HCT116 (cell line): ENCODE measurements at regions not wholly inside any gene's neighbourhood (a gene's known extent, or its start where the extent isn't known, plus 50 kb on each side); places are given as distances from the start of the nearest gene placed in this dataset.

Source experiments
- ATAC-seq: fragments of 200-7000 bp; cut with Tn5 transposase; 2 replicates; pipeline ENCODE4 v1.9.1; 2020; ENCODE audit warnings: mild to moderate bottlenecking, moderate library complexity
- BruUV-seq: library from RNA; stranded (reverse); fragments of 400-500 nt; replicated peaks from 2 replicates; lab custom pipeline; 2021; lab: Mats Ljungman, UMichigan
- CTCF ChIA-PET: fragments of 300-600 bp; sonication (Branson Sonifier 250); formaldehyde crosslinking; loops from one replicate; lab custom pipeline; 2021; ENCODE audit warnings: antibody characterized with exemption; lab: Charles Lee
- POLR2A ChIA-PET: fragments of 300-600, 350-600 bp; sonication (Branson Sonifier 250); formaldehyde crosslinking; loops from one replicate; lab custom pipeline; 2021; ENCODE audit warnings: antibody characterized with exemption; lab: Charles Lee
- RAD21 ChIA-PET, 2 experiments: fragments of 300-600 bp; sonication (Branson Sonifier 250); formaldehyde crosslinking; loops; one replicate each; lab custom pipeline; 2023; ENCODE audit warnings: low total read pairs in 2 of 2; ENCODE audit not compliant: uncharacterized antibody in 2 of 2, unreplicated experiment in 2 of 2, low non-redundant PET in 1 of 2; lab: Charles Lee
- DNase-seq: peaks from one replicate; pipeline ENCODE4 v3.0.0-alpha.2; 2010; ENCODE audit warnings: low read depth, low spot score
- H2AFZ ChIP-seq: fragments of 200-600 bp; shearing (Covaris generic), sonication (generic); 2 replicates; pipeline ENCODE4 v1.6.1; 2017; ENCODE audit warnings: low read depth, mixed run types, mixed read lengths, antibody characterized with exemption, low read length; ENCODE audit not compliant: poor library complexity, severe bottlenecking
- H3K27ac ChIP-seq: 2 replicates; pipeline ENCODE4 v1.5.1; 2012; ENCODE audit warnings: low read depth, low read length
- H3K27me3 ChIP-seq: fragments of 200-600 bp; sonication (generic); 2 replicates; pipeline ENCODE4 v1.6.1; 2016; ENCODE audit warnings: mixed run types, low read length, mixed read lengths; ENCODE audit not compliant: insufficient read depth
- H3K36me3 ChIP-seq, 2 experiments: fragments of 200-500 bp in 1 of 2; fragments of 200-600 bp in 1 of 2; sonication (Bioruptor generic) in 1 of 2; sonication (generic) in 1 of 2; 2 replicates each; pipeline versions ENCODE4 v1.5.1 to v1.6.1; 2014 to 2016; ENCODE audit warnings: low read length in 2 of 2, inconsistent platforms in 1 of 2, mixed read lengths in 1 of 2, mixed run types in 1 of 2; ENCODE audit not compliant: insufficient read depth in 2 of 2, control insufficient read depth in 1 of 2
- H3K4me1 ChIP-seq, 2 experiments: fragments of 200-600 bp in 1 of 2; sonication (generic) in 1 of 2; 2 replicates each; pipeline versions ENCODE4 v1.5.1 to v1.6.1; 2012 to 2017; ENCODE audit warnings: low read length in 2 of 2, inconsistent platforms in 1 of 2, mild to moderate bottlenecking in 1 of 2, mixed read lengths in 1 of 2, mixed run types in 1 of 2, moderate library complexity in 1 of 2; ENCODE audit not compliant: insufficient read depth in 2 of 2, control insufficient read depth in 1 of 2
- H3K4me2 ChIP-seq: fragments of 200-600 bp; sonication (generic); 2 replicates; pipeline ENCODE4 v1.6.1; 2017; ENCODE audit warnings: mixed run types, low read length, mixed read lengths
- H3K4me3 ChIP-seq, 2 experiments: fragments of 200-600 bp in 1 of 2; sonication (generic) in 1 of 2; replicated peaks in 1 of 2; 2 replicates each; pipeline ENCODE4 v1.5.1; 2011 to 2016; ENCODE audit warnings: low read length in 2 of 2, control low read depth in 1 of 2, low read depth in 1 of 2, mild to moderate bottlenecking in 1 of 2, mixed read lengths in 1 of 2, mixed run types in 1 of 2
- H3K79me2 ChIP-seq: fragments of 200-600 bp; sonication (generic); 2 replicates; pipeline ENCODE4 v1.6.1; 2017; ENCODE audit warnings: mild to moderate bottlenecking, mixed run types, low read length, moderate library complexity, mixed read lengths; ENCODE audit not compliant: insufficient read depth
- H3K9ac ChIP-seq: fragments of 200-600 bp; sonication (generic); 2 replicates; pipeline ENCODE4 v1.6.1; 2016; ENCODE audit warnings: low read length, mixed read lengths
- H3K9me2 ChIP-seq: fragments of 200-600 bp; sonication (generic), shearing (Covaris generic); 2 replicates; pipeline ENCODE4 v1.6.1; 2017; ENCODE audit warnings: mixed run types, mild to moderate bottlenecking, moderate library complexity; ENCODE audit not compliant: insufficient read depth
- H3K9me3 ChIP-seq, 2 experiments: fragments of 200-500 bp in 1 of 2; fragments of 200-600 bp in 1 of 2; sonication (Bioruptor generic) in 1 of 2; sonication (generic) in 1 of 2; 2 replicates each; pipeline ENCODE4 v1.6.1; 2014 to 2017; ENCODE audit warnings: low read length in 2 of 2, mixed read lengths in 2 of 2, inconsistent platforms in 1 of 2, low read depth in 1 of 2, mild to moderate bottlenecking in 1 of 2, mixed run types in 1 of 2, moderate library complexity in 1 of 2; ENCODE audit not compliant: control insufficient read depth in 1 of 2, insufficient read depth in 1 of 2
- H4K20me1 ChIP-seq: fragments of 200-600 bp; sonication (generic), shearing (Covaris generic); 2 replicates; pipeline ENCODE4 v1.6.1; 2017; ENCODE audit warnings: mixed run types, mild to moderate bottlenecking, moderate library complexity; ENCODE audit not compliant: insufficient read depth
- CBX3 ChIP-seq: IDR thresholded peaks from 2 replicates; pipeline ENCODE4 v1.6.1; 2012; ENCODE audit warnings: low read depth
- EGR1 ChIP-seq: IDR thresholded peaks from 2 replicates; pipeline ENCODE4 v1.6.1; 2012; ENCODE audit warnings: low read depth
- ELF1 ChIP-seq: IDR thresholded peaks from 2 replicates; pipeline ENCODE4 v1.6.1; 2012; ENCODE audit warnings: low read depth, borderline replicate concordance
- FOSL1 ChIP-seq: IDR thresholded peaks from 2 replicates; pipeline ENCODE4 v1.6.1; 2012; ENCODE audit warnings: low read depth
- JUND ChIP-seq: IDR thresholded peaks from 2 replicates; pipeline ENCODE4 v1.6.1; 2012
- POLR2AphosphoS5 ChIP-seq: IDR thresholded peaks from 2 replicates; pipeline ENCODE4 v1.6.1; 2011; ENCODE audit warnings: mild to moderate bottlenecking, low read depth, low read length, moderate library complexity
- RAD21 ChIP-seq: IDR thresholded peaks from 2 replicates; pipeline ENCODE4 v1.6.1; 2012; ENCODE audit warnings: low read depth, mild to moderate bottlenecking
- SIN3A ChIP-seq: IDR thresholded peaks from 2 replicates; pipeline ENCODE4 v1.6.1; 2012; ENCODE audit warnings: low read depth
- SRF ChIP-seq: IDR thresholded peaks from 2 replicates; pipeline ENCODE4 v1.6.1; 2012; ENCODE audit warnings: low read depth
- TCF7L2 ChIP-seq: IDR thresholded peaks from 2 replicates; pipeline ENCODE4 v1.7.0; 2011; ENCODE audit warnings: borderline replicate concordance, inconsistent platforms; ENCODE audit not compliant: insufficient read depth, insufficient read length; ENCODE audit errors: extremely low read depth
- YY1 ChIP-seq: IDR thresholded peaks from 2 replicates; pipeline ENCODE4 v1.6.1; 2011; ENCODE audit warnings: low read length, low read depth, moderate library complexity, mild to moderate bottlenecking; ENCODE audit not compliant: insufficient replicate concordance; ENCODE audit errors: extremely low read depth
- ZFX ChIP-seq: fragments of 450-650 bp; IDR thresholded peaks from 2 replicates; pipeline ENCODE4 v1.6.1; 2017
- intact Hi-C: fragments of 100-400 bp; cut with micrococcal nuclease; formaldehyde crosslinking; loops from 2 replicates; pipeline ENCODE4 v1.10.0; 2022
- TF ChIP-seq, protein P1 (sequence below), 3 experiments: fragments of 200-600 bp in 1 of 3; sonication (generic) in 1 of 3; IDR thresholded peaks in 2 of 3; conservative IDR thresholded peaks in 1 of 3; 2 replicates each; pipeline ENCODE4 v1.5.1; 2012 to 2017; ENCODE audit warnings: low read depth in 2 of 3, low read length in 2 of 3, antibody characterized with exemption in 1 of 3, borderline replicate concordance in 1 of 3, control low read depth in 1 of 3, mild to moderate bottlenecking in 1 of 3, mixed read lengths in 1 of 3, mixed run types in 1 of 3, moderate library complexity in 1 of 3; ENCODE audit not compliant: insufficient read depth in 1 of 3
- TF ChIP-seq, protein P2 (sequence below): IDR thresholded peaks from 2 replicates; pipeline ENCODE4 v1.6.1; 2012

DNA sequence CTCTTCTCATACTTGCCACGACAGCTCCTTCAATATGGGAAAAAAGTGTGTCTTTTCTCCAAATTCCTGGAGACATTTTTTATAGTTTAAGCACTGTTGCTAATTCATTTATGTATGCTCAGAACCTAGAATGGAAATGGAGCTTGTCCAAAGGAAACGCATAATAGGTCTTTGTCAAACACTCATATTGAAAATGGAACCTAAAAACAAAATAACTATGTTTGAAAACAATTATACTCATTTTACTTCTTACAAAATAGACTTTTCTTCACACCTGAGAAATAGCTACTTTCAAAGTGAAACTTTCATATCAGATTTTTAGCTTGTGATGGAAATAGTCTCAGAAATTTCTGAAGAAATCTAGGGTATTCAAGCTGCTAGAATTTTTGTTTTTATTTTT lies 529.7 kb upstream of the BOD1L1 start:
- intact Hi-C loops, result no loop called here
- no peaks in the 10 kb centered on the region for H3K36me3 ChIP-seq
- ATAC-seq, result no peak
- H3K9me2 ChIP-seq, result no peaks in the 10 kb centered on the region
- CTCF ChIA-PET, result no interaction called here
- H3K4me2 ChIP-seq, result no peak overlapping the region
- no peak for DNase-seq
- no TSS peak for BruUV-seq
- H2AFZ ChIP-seq, result no peak overlapping the region
- no peaks in the 10 kb centered on the region for H3K27me3 ChIP-seq
- H3K9ac ChIP-seq, result no peak overlapping the region
- no peaks in the 10 kb centered on the region for H4K20me1 ChIP-seq
- no peaks in the 10 kb centered on the region for H3K4me1 ChIP-seq
- no peaks in the 10 kb centered on the region for H3K79me2 ChIP-seq
- peaks cover 0 to 19% of the 10 kb centered on the region in 2 experiments; a peak in 1 of 4 replicates for H3K9me3 ChIP-seq
- no peak overlapping the region for H3K27ac ChIP-seq
- POLR2A ChIA-PET, result no interaction called here
- no peak overlapping the region for H3K4me3 ChIP-seq
- RAD21 ChIA-PET, result no interaction called here
- TF ChIP-seq, protein P1, sequence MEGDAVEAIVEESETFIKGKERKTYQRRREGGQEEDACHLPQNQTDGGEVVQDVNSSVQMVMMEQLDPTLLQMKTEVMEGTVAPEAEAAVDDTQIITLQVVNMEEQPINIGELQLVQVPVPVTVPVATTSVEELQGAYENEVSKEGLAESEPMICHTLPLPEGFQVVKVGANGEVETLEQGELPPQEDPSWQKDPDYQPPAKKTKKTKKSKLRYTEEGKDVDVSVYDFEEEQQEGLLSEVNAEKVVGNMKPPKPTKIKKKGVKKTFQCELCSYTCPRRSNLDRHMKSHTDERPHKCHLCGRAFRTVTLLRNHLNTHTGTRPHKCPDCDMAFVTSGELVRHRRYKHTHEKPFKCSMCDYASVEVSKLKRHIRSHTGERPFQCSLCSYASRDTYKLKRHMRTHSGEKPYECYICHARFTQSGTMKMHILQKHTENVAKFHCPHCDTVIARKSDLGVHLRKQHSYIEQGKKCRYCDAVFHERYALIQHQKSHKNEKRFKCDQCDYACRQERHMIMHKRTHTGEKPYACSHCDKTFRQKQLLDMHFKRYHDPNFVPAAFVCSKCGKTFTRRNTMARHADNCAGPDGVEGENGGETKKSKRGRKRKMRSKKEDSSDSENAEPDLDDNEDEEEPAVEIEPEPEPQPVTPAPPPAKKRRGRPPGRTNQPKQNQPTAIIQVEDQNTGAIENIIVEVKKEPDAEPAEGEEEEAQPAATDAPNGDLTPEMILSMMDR (IDR thresholded peaks at IDR 0.05 in 2 of 3, conservative IDR thresholded peaks at IDR 0.05 in 1 of 3; ENCODE audit: borderline replicate concordance in 1 of 3, insufficient read depth in 1 of 3, low read depth in 2 of 3, low read length in 2 of 3), result no peak
- TF ChIP-seq CBX3, result no peak
- TF ChIP-seq EGR1, result no peak
- no peak for TF ChIP-seq ZFX
- no peak for TF ChIP-seq SRF
- TF ChIP-seq FOSL1, result no peak
- TF ChIP-seq RAD21, result no peak
- TF ChIP-seq ELF1, result no peak
- TF ChIP-seq, protein P2, sequence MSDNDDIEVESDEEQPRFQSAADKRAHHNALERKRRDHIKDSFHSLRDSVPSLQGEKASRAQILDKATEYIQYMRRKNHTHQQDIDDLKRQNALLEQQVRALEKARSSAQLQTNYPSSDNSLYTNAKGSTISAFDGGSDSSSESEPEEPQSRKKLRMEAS, result no peak
- TF ChIP-seq TCF7L2, result no peak
- TF ChIP-seq POLR2AphosphoS5, result no peak
- TF ChIP-seq JUND, result no peak
- no peak for TF ChIP-seq SIN3A
- no peak for TF ChIP-seq YY1
- TF ChIP-seq, all 23 proteins: peak for 0
